Progenitor cell of endocrine pancreas (in vitro differentiated cells): ENCODE measurements at regions not wholly inside any gene's neighbourhood (a gene's known extent, or its start where the extent isn't known, plus 50 kb on each side); places are given as distances from the start of the nearest gene placed in this dataset.

Experiments
- DNase-seq: peaks from one replicate; pipeline ENCODE4 v3.0.0; 2021; ENCODE audit warnings: low spot score; ENCODE audit not compliant: unreplicated experiment
- H3K27ac Mint-ChIP-seq: 2 replicates; pipeline ENCODE4 v1.8.0; 2021; ENCODE audit warnings: mild to moderate bottlenecking, moderate library complexity, mixed read lengths
- H3K27me3 Mint-ChIP-seq: 2 replicates; pipeline ENCODE4 v1.8.0; 2021; ENCODE audit warnings: mixed read lengths
- H3K36me3 Mint-ChIP-seq: 2 replicates; pipeline ENCODE4 v1.8.0; 2022; ENCODE audit warnings: mixed read lengths; ENCODE audit not compliant: insufficient read depth
- H3K4me1 Mint-ChIP-seq: 2 replicates; pipeline ENCODE4 v1.8.0; 2021; ENCODE audit warnings: low read depth, mixed read lengths
- H3K4me3 Mint-ChIP-seq: 2 replicates; pipeline ENCODE4 v1.8.0; 2021; ENCODE audit warnings: low read depth, mild to moderate bottlenecking, moderate library complexity, mixed read lengths
- H3K9me3 Mint-ChIP-seq: 2 replicates; pipeline ENCODE4 v1.8.0; 2021; ENCODE audit warnings: low read depth, mixed read lengths
- CTCF ChIP-seq: fragments of 200-600 bp; sonication (generic); IDR thresholded peaks from one replicate; pipeline ENCODE4 v1.5.0; 2021; ENCODE audit warnings: antibody characterized with exemption, mild to moderate bottlenecking; ENCODE audit not compliant: unreplicated experiment

GRCh38 chr2:176772816-176773215, 439.8 kb upstream of the HNRNPA3 start:
- DNase-seq: no peak
- H3K36me3 Mint-ChIP-seq: peaks cover 3% of the 10 kb centered on the region
- H3K4me1 Mint-ChIP-seq: no peaks in the 10 kb centered on the region
- H3K27ac Mint-ChIP-seq: no peak overlapping the region
- H3K4me3 Mint-ChIP-seq: no peak overlapping the region
- H3K9me3 Mint-ChIP-seq: peaks cover 18% of the 10 kb centered on the region
- H3K27me3 Mint-ChIP-seq: no peaks in the 10 kb centered on the region
- no peak for TF ChIP-seq CTCF

GRCh38 chr2:176774766-176775451, 437.7 kb upstream of the HNRNPA3 start:
- H3K27ac Mint-ChIP-seq: no peak overlapping the region
- DNase-seq: no peak
- H3K27me3 Mint-ChIP-seq: peaks cover 8% of the 10 kb centered on the region
- no peak overlapping the region for H3K4me3 Mint-ChIP-seq
- H3K9me3 Mint-ChIP-seq: peaks cover 18% of the 10 kb centered on the region
- H3K4me1 Mint-ChIP-seq: no peaks in the 10 kb centered on the region
- no peak for TF ChIP-seq CTCF
- H3K36me3 Mint-ChIP-seq: peaks cover 3% of the 10 kb centered on the region

GRCh38 chr2:176777262-176777661, 435.3 kb upstream of the HNRNPA3 start:
- Mint-ChIP-seq H3K36me3 (peaks cover 3% of the 10 kb centered on the region), H3K27me3 (peaks cover 13% of the 10 kb centered on the region), H3K9me3 (peaks cover 18% of the 10 kb centered on the region), H3K27ac (no peak overlapping the region), H3K4me3 (no peak overlapping the region), H3K4me1 (no peaks in the 10 kb centered on the region)
- no peak for DNase-seq
- TF ChIP-seq CTCF: no peak

GRCh38 chr2:176779917-176780316, 432.7 kb upstream of the HNRNPA3 start:
- no peak for TF ChIP-seq CTCF
- DNase-seq: no peak
- peaks cover 4% of the 10 kb centered on the region for H3K9me3 Mint-ChIP-seq
- H3K36me3 Mint-ChIP-seq: no peaks in the 10 kb centered on the region
- no peak overlapping the region for H3K4me3 Mint-ChIP-seq
- peaks cover 13% of the 10 kb centered on the region for H3K27me3 Mint-ChIP-seq
- no peak overlapping the region for H3K27ac Mint-ChIP-seq
- no peaks in the 10 kb centered on the region for H3K4me1 Mint-ChIP-seq

GRCh38 chr2:176780348-176780747, 432.2 kb upstream of the HNRNPA3 start:
- no peak overlapping the region for H3K4me3 Mint-ChIP-seq
- H3K9me3 Mint-ChIP-seq: peaks cover 4% of the 10 kb centered on the region
- DNase-seq: no peak
- H3K4me1 Mint-ChIP-seq: peaks cover 3% of the 10 kb centered on the region
- peaks cover 13% of the 10 kb centered on the region for H3K27me3 Mint-ChIP-seq
- H3K27ac Mint-ChIP-seq: no peak overlapping the region
- no peak for TF ChIP-seq CTCF
- H3K36me3 Mint-ChIP-seq: no peaks in the 10 kb centered on the region
